ENCODE measurements at regions not wholly inside any gene's neighbourhood (a gene's known extent, or its start where the extent isn't known, plus 50 kb on each side); places are given as distances from the start of the nearest gene placed in this dataset.

DNA sequence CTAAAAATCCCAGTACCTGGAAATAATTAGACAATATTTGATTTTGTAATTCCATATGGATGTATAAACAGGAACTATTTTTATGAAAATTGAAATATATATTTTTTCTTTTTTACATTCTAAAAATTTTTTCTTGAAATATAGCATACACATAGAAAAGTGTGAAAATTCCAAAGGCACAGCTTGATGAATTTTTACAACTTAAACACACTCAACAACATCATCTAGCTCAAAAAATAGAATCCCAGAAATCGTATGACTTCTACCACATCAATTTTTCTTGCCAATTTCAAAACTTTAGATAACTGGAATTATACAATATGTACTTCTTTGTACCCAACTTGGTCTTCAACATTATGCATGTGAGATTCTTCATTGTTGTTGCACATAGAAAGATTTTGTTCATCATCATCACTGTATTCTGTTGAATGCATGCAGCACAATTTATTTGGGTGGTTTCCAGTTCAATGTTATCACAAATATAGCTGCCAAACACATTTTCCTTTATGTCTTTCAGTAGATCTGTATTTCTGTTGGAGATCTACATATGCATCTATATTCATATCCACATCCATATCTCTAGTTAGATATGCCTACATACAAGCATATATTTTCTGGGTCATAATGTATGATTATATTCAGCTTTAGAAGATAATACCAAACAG is 340.7 kb upstream of the SLIT2 start:
- no peak for DNase-seq (ENCODE audit: low read depth in 2 of 2)

DNA sequence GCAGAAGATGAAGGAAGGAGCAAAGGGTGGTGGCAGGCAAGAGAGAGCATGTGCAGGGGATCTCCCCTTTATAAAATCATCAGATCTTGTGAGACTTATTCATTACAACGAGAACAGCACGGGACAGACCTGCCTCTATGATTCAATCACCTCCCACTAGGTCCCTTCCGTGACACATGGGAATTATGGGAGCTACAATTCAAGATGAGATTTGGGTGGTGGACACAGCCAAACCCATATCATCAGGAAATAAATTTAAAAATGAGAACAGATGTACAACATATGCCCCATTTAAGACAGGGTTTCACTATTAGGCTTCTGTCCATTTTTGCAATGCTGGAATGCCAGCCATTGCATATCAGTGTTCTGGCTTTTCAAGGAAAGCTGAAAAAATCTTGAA is 346.7 kb upstream of the SLIT2 start:
- peak; percentile 46 for DNase-seq (ENCODE audit: low read depth in 2 of 2)

DNA sequence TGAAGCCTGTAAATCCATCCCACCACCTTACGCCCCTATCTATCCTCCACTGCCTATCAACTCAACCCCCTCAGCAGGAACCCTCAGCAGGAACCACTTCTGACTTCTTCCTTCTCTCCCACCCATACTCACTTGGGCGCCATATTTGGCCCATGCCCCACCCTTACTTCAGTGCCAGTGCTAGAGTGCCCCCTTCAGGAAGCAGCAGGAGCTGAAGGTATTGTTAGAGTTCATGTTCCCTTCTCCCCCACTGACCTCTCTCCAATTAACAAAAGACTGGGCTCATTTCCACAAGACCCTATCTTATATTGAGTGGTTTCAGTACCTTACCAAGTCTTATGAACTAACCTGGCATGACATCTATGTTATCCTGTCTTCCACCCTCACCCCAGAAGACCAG is 363.1 kb upstream of the SLIT2 start:
- DNase-seq (ENCODE audit: low read depth in 2 of 2), result no peak

DNA sequence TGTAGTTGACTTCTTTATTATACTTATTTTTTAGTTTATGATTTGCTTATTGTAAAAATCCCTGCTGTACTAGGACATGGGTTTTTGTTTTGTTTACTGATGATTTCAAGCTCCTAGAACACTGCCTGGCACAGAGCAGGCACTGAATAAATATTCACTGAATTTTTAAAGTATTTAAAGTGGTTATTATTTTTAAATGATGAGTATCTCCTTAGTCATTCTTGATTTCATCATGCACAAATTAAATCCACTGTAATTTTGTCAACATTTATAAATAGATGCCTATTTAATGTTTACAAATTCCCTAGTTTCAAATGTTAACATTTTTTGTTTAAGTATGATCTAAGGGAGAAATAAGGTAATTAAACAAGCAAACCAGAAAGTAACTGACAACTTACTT is 367.9 kb upstream of the SLIT2 start:
- DNase-seq (ENCODE audit: low read depth in 2 of 2), result peak in 1 of 2 experiments; percentile 2

DNA sequence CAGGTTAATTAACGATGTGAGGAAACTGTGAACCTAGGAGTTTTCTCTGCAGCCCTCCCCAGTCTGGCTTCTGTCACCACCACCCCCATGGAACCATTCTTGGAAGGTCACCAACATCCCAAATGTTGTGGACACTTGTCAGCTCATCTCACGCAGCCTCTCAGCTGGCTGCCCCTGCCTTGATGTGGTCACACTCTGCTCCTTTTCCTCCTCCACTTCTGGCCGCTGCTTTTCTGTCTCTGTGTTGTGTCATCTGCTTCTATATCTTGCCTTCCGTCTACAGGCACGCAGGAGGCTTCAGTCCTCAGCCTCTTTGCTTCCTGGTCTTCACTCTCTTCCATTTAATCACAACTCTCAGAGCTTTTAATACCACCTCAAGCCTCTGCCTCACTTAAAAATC is 371.5 kb upstream of the SLIT2 start:
- no peak for DNase-seq (ENCODE audit: low read depth in 2 of 2)

DNA sequence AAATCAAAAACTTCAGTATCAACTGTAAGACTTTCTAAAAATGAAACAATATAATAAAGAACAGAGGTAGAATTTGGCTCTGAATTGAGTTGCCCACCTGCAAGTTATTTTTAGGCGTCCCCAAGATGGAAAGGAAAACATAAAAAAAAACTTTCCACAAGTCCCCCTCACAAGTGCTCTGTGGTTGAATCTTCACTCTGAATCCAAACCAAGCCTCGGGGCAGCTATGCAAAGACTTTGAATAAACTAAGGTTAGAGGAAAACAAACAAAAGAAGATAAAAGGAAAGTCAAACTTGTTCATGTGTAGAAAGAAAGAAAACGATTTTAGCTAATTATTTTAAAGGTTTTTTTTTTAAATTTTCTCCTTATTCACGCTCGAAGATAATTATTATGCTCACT is 372.4 kb upstream of the SLIT2 start:
- no peak for DNase-seq (ENCODE audit: low read depth in 2 of 2)

DNA sequence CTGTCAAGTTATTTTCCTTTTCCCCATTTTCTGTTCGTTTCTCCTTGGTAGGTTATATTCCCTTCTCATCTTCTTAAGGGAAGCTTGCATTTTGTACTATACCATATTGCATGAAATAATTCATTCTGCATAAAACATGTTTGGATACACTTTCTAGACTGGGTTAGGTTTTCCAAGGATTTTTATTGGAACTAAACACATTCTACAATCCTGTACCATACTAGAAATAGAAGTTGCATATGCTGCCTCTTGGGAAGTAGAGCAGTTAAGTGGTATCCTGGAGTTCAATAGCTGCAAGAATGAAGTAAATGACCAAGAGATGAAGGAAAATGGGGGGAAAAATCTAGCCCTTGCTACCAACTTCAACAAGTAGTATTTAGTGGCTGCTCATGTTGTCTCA is 393.7 kb upstream of the SLIT2 start:
- no peak for DNase-seq (ENCODE audit: low read depth in 2 of 2)

DNA sequence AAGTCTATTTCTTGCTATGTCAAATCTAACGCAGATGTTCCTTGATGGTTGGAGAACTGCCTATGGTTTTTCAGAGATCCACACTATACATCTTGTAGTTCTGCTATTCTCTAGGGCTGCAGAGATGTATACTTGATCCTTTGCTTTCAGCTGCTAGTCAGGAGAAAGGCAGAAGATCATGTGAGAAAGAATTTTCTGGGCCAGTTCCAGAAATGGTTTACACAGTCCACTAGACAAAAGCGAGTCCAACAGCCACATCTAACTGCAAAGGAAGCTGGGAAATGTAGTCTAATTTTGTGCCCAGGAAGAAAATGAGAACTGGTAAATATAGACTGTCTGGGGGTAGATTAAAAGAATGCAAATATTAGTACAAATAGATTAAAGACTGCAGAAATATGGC is 394.3 kb upstream of the SLIT2 start:
- DNase-seq (ENCODE audit: low read depth in 2 of 2), result no peak

DNA sequence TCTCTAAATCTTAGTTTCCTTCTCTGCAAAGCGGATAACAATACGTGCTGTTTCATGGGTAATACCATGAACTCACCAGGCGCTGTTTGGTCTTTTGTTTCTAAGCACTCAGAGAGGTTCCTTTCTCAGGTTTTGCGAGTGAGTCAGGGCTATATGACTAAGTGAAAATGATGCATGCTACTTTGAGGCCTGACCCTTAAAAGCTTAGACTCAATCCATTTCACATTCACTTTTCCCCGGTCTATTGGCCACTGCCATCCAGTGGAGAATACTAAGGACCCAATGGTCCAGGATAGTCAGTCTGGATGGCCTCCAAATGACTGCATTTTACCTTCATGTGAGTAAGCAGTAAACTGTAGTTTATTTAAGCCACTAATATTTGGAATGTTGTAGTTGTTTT is 400.8 kb upstream of the SLIT2 start:
- DNase-seq (ENCODE audit: low read depth in 2 of 2), result peak; percentile 36 to 37

DNA sequence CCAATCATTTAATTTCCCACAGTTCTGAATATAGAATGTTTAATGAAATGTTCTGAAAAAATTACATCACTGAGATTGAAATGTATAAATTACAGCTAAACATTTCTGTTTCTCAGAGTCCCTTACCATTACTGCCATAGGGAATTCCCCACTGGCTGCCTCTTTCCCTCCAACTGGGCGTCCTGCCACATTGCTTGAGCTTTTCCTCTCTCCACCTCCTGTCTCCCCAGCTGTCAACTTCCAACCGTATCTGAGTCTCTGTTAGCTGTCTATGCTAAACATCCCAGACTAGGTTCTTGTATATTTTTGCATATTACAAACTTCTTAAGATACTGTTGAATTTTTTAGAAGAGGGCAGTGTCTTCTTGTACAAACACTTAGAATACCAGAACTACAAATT is 407.3 kb upstream of the SLIT2 start:
- no peak for DNase-seq (ENCODE audit: low read depth in 2 of 2)

DNA sequence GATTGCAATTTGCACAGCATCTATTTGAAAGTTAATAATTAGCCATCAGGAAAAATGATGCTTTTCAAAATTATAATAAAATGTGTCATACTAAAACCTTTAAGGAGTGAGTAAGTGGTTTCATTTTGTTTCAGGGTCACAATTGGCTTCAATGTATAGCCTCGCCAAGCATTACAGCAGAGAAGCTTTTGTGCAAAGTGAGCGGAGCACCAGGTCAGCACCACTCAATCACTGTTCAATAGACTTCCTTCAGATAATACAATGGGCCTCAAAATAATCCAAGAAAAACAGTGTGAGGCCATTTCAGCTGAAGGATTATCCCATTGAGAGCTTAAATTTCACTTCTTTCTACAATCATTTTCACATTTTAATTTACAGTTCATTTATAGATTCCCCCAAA is 409.2 kb upstream of the SLIT2 start:
- DNase-seq (ENCODE audit: low read depth in 2 of 2), result no peak

DNA sequence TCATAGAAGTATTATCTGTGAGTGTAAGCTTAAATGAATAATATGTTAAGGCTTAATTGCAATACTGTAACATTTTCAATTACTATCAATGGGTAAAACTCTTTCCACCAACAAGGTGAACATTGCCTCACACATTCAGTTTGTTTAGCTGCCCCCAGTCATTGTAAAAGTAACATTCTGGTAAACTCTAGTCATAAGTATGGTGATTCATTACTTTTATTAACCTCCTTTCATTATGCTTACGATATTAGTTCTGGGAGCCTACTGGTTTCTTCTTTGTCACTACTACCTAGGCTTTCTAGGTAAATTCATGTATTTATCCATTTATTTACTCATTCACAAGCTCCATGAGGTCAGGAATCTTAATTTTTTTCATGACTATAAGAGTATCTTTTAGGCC is 412.8 kb upstream of the SLIT2 start:
- no peak for DNase-seq (ENCODE audit: low read depth in 2 of 2)

DNA sequence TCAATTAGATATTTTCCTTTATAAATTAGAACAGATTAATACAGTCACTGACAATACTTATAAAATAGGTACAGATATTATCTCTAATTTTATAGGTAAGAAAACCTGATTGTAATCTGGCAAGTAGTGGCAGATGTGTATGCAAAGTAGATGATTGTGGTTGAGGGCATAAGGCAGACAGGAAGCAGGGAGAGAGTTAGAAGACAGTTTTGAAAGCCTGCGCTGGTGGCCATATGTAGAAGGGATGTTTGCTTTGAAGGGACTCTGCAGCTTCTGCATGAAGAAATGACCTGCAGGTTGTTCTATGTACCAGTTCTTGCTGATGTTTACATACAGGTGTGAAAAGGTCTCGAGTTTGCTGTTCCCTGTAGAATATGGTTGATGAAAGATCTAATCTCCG is 416.3 kb upstream of the SLIT2 start:
- DNase-seq (ENCODE audit: low read depth in 2 of 2), result no peak

DNA sequence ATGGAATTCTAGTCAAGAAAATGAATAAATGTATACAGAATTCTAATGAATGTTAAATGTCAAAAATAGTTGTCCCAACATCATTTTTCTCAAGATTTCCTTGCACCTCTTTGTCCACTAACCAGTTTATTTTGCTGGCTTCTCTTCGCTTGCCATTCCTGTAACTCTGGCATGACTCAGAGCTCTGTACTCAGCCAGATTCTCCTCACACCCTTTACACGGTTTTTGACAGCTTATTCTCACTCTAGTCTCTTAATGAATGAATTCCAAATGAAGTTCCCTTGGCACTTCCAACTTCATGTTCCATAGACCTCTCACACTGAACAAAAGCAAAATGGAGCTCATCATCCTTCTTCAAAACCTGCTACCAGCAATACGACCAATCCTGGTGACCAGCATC is 419.3 kb upstream of the SLIT2 start:
- DNase-seq (ENCODE audit: low read depth in 2 of 2), result no peak

DNA sequence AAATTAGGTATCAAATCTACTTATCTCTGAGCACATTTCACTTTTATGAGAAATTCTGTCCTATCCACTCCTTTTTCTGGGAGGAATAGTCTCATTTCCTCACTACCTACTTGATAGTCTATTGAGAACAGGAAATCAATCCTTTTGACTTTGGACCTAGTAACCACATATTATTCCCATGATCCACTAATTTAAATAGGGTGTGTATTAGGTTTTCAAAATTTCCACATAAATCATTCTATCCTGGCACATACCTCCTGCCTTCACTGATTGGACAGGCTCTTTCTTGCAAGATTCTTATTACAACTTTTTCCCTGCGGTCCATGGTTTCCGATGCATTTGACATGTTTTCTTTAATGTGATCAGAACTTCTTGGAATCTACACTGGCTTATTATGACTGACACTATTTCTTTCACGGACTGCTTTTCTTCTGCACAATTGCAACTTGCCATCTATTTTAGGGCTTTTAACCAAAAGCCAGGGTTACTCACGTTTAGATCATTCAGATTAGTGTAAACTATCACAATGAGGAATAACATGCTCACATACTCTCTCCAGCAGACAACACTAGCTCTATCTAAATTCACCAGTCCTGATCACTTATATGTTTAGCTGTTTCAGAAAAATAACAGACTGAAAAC is 419.9 kb upstream of the SLIT2 start:
- no peak for DNase-seq (ENCODE audit: low read depth in 2 of 2)

DNA sequence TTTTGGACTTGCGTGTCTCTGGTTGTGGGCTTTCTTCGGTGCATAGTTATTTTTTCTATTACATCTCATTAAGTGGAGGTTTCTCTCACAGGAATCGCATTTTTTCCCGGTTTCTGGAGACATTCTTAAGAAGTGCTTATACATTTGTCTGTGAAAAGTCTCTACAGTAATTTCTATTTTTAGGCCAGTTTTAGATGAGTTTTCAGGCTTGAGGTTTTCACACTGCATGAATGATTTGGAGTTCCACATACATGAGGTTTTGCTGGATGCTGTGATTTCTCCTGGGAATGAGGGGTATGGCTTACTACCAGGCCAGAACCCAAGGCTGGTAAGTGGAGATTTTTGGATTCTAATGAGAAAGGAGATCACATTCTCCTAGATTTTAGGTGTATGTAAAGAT is 422.6 kb upstream of the SLIT2 start:
- no peak for DNase-seq (ENCODE audit: low read depth in 2 of 2)

DNA sequence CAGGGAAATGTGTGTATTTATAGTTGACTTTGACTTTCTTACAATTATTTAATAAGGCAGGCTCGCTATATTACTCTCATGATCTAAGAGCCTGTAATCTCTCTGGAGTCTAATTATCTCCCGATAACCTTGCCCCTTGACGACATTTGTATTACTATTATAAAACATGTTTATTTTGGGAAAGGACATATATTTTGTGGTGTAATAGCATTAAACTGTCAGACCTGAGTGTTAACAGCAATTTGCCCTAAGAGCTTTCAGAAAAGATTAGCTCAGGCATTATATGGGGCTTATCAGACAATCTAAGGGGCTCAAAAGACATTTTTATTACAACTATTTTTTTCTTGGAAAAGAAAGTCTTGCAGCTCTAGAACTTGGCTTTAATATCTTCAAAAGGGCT is 427.9 kb upstream of the SLIT2 start:
- no peak for DNase-seq (ENCODE audit: low read depth in 2 of 2)

DNA sequence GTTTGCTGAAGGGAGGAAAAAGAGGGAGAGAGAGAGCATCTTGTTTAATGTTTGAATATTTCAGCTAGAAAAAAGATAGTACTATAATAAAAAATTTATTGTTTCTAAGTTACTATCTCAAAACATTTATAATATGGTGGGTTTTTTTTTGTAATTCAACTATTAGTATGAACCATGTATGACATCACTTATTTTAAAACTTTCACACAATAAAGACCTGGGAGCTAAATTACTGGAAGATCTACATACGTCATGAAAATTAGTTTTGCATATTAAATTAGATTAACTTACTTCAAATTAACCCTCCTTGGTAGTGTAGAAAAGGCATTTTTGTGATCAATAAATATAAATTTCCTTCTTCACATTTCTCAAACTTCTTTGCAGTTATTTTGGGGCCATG is 432.0 kb upstream of the SLIT2 start:
- DNase-seq (ENCODE audit: low read depth in 2 of 2), result no peak

DNA sequence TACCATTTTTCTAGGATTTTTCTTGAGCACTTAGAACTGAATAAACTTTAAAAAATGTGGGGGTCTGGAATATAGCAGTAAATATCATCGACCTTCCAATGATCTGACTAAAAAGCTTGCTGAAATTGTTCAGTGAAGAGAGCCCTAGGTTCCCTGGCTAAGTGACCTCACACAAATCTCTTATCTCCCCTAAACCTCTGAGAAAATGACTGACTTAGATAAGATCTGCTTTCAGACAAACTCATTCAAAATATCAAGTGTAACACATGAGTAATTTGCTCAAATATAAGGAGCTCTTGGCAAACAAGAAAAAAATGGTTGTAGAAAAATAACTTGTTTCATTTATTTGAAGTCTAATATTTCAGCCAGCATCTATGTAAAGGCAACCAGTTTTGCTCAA is 441.7 kb upstream of the SLIT2 start:
- DNase-seq (ENCODE audit: low read depth in 2 of 2), result no peak

DNA sequence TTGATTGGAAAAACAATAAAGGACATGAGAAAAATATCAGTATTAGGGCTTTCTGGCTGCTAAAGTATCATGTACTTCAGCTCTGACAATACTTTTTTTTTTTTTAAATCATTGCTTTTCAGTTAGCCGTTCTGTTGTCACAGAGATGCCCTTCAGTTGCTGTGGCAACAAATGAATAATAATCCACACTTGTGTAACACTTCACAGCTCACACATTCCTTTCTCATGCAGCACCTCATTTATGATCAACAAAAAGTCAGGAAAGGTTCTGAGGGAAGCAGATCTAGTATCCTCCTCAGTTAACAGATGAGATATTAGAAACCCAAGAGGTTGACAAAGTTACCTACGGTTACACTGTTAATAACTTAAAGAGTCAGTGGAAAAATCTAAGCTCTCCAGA is 444.2 kb upstream of the SLIT2 start:
- DNase-seq (ENCODE audit: low read depth in 2 of 2), result peak; percentile 49 to 54

DNA sequence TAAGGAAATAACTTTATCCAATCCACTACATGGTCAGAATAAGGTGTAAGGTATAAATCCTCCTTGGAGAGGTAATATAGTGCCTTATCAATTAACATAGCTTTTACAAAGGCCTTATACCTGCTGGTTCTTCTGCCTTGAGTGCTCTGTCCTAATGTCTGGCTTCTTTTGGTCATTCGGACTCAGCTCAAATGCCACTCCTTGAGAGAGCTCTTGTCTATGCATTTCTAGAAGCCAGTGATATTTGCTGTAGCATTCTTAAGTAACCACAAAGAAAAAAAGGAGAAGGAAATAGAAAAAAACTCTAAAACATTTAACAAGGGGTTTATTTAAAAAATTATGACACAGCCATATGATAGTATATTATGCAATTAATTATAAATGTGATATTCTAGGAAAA is 444.8 kb upstream of the SLIT2 start:
- DNase-seq (ENCODE audit: low read depth in 2 of 2), result no peak

DNA sequence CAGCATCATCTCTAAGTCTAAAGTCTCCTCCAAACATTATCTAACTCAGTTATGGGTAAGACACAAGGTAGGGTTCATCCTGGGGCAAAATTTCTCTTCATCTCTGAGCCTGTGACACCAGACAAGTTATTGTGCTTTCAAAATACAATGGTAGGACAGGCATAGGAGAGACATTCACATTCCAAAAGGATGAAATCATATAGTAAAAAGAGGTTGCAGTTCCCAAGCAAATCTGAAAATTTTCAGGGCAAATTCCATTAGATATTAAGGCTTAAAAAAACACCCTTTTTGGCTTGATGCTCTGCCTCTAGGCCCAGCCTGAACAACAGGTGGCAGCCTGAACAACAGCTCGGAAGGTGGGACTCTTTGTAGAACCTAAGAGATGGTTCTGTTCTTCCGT is 448.3 kb upstream of the SLIT2 start:
- DNase-seq (ENCODE audit: low read depth in 2 of 2), result peak in 1 of 2 experiments; percentile 7

DNA sequence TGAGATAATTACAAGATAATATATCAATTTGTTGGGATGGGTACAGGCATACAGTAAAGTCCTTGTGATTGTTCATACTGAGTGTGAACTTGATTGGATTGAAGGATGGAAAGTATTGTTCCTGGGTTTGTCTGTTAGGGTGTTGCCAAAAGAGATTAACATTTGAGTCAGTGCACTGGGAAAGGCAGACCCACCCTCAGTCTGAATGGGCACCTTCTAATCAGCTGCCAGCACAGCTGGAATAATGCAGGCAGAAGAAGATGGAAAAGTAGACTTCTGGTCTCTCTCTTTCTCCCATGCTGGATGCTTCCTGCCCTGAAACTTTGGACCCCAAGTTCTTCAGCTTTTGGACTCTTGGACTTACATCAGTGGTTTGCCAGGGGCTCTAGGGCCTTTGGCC is 457.9 kb upstream of the SLIT2 start:
- DNase-seq (ENCODE audit: low read depth in 2 of 2), result no peak
